ENCODE measurements at regions not wholly inside any gene's neighbourhood (a gene's known extent, or its start where the extent isn't known, plus 50 kb on each side); places are given as distances from the start of the nearest gene placed in this dataset.

- DNase-seq (ENCODE audit: low spot score): no peak
- Histone ChIP-seq H3K4me3 (no peak overlapping the region), H3K9me2 (replicated peaks; ENCODE audit: insufficient read depth) (no peaks in the 10 kb centered on the region), H2AFZ (no peak overlapping the region), H3K27ac (no peak overlapping the region), H3K9me3 (ENCODE audit: low read depth) (no peaks in the 10 kb centered on the region), H3K36me3 (replicated peaks; ENCODE audit: insufficient read depth, low read depth) (no peaks in the 10 kb centered on the region), H3K4me1 (ENCODE audit: insufficient read depth) (no peaks in the 10 kb centered on the region), H3K79me2 (no peaks in the 10 kb centered on the region), H4K20me1 (ENCODE audit: insufficient read depth, poor library complexity, severe bottlenecking) (no peaks in the 10 kb centered on the region), H3K27me3 (no peaks in the 10 kb centered on the region), H3K4me2 (no peak overlapping the region)
- TF ChIP-seq EZH2 (IDR thresholded peaks at IDR 0.05; ENCODE audit: borderline replicate concordance): no peak
- TF ChIP-seq CTCF (IDR thresholded peaks at IDR 0.05; ENCODE audit: poor library complexity): no peak
- TF ChIP-seq EZH2phosphoT487 (IDR thresholded peaks at IDR 0.05; ENCODE audit: low read depth, severe bottlenecking, unreplicated experiment): no peak
- 96% methylated on average over 3 of the region's 3 CpGs for WGBS (ENCODE audit: low lambda C conversion rate, missing lambda C conversion rate)
These were observed 76.2 kb downstream of the NABP1 start for GRCh38 chr2:191754103-191754502.

- Histone ChIP-seq H3K9me3 (ENCODE audit: low read depth) (no peaks in the 10 kb centered on the region), H3K9me2 (replicated peaks; ENCODE audit: insufficient read depth) (no peaks in the 10 kb centered on the region), H3K4me3 (no peak overlapping the region), H4K20me1 (ENCODE audit: insufficient read depth, poor library complexity, severe bottlenecking) (no peaks in the 10 kb centered on the region), H3K27ac (no peak overlapping the region), H3K36me3 (replicated peaks; ENCODE audit: insufficient read depth, low read depth) (no peaks in the 10 kb centered on the region), H3K4me2 (no peak overlapping the region), H3K4me1 (ENCODE audit: insufficient read depth) (no peaks in the 10 kb centered on the region), H3K79me2 (no peaks in the 10 kb centered on the region), H3K27me3 (no peaks in the 10 kb centered on the region), H2AFZ (no peak overlapping the region)
- TF ChIP-seq CTCF (IDR thresholded peaks at IDR 0.05; ENCODE audit: poor library complexity) (no peak), EZH2phosphoT487 (IDR thresholded peaks at IDR 0.05; ENCODE audit: low read depth, severe bottlenecking, unreplicated experiment) (no peak), EZH2 (IDR thresholded peaks at IDR 0.05; ENCODE audit: borderline replicate concordance) (no peak)
- 99% methylated on average over 4 of the region's 4 CpGs for WGBS (ENCODE audit: low lambda C conversion rate, missing lambda C conversion rate)
- DNase-seq (ENCODE audit: low spot score): no peak
These were observed 78.8 kb downstream of the NABP1 start for GRCh38 chr2:191756761-191757160.

- H3K36me3 ChIP-seq (replicated peaks; ENCODE audit: insufficient read depth, low read depth): no peaks in the 10 kb centered on the region
- no peaks in the 10 kb centered on the region for H3K27me3 ChIP-seq
- no peaks in the 10 kb centered on the region for H4K20me1 ChIP-seq (ENCODE audit: insufficient read depth, poor library complexity, severe bottlenecking)
- no peak overlapping the region for H3K4me2 ChIP-seq
- H3K27ac ChIP-seq: no peak overlapping the region
- TF ChIP-seq EZH2phosphoT487 (IDR thresholded peaks at IDR 0.05; ENCODE audit: low read depth, severe bottlenecking, unreplicated experiment): no peak
- WGBS (ENCODE audit: low lambda C conversion rate, missing lambda C conversion rate): 74% methylated on average over 1 of the region's 1 CpG
- H3K9me3 ChIP-seq (ENCODE audit: low read depth): no peaks in the 10 kb centered on the region
- no peaks in the 10 kb centered on the region for H3K4me1 ChIP-seq (ENCODE audit: insufficient read depth)
- H3K4me3 ChIP-seq: no peak overlapping the region
- no peaks in the 10 kb centered on the region for H3K9me2 ChIP-seq (replicated peaks; ENCODE audit: insufficient read depth)
- H2AFZ ChIP-seq: no peak overlapping the region
- H3K79me2 ChIP-seq: no peaks in the 10 kb centered on the region
- no peak for DNase-seq (ENCODE audit: low spot score)
These were observed 79.3 kb downstream of the NABP1 start for GRCh38 chr2:191757208-191757607.

- WGBS (ENCODE audit: low lambda C conversion rate, missing lambda C conversion rate): 62% methylated on average over 13 of the region's 13 CpGs
- Histone ChIP-seq H3K4me1 (ENCODE audit: insufficient read depth) (no peaks in the 10 kb centered on the region), H3K9me2 (replicated peaks; ENCODE audit: insufficient read depth) (no peaks in the 10 kb centered on the region), H3K4me2 (no peak overlapping the region), H3K27ac (no peak overlapping the region), H3K79me2 (no peaks in the 10 kb centered on the region), H3K4me3 (no peak overlapping the region), H4K20me1 (ENCODE audit: insufficient read depth, poor library complexity, severe bottlenecking) (no peaks in the 10 kb centered on the region), H3K27me3 (no peaks in the 10 kb centered on the region), H3K36me3 (replicated peaks; ENCODE audit: insufficient read depth, low read depth) (no peaks in the 10 kb centered on the region), H2AFZ (no peak overlapping the region), H3K9me3 (ENCODE audit: low read depth) (no peaks in the 10 kb centered on the region)
- no peak for TF ChIP-seq EZH2 (IDR thresholded peaks at IDR 0.05; ENCODE audit: borderline replicate concordance)
- no peak for TF ChIP-seq EZH2phosphoT487 (IDR thresholded peaks at IDR 0.05; ENCODE audit: low read depth, severe bottlenecking, unreplicated experiment)
- peak; percentile 48 for TF ChIP-seq CTCF (IDR thresholded peaks at IDR 0.05; ENCODE audit: poor library complexity)
- DNase-seq (ENCODE audit: low spot score): peak; percentile 70
These were observed 80.9 kb downstream of the NABP1 start for GRCh38 chr2:191758518-191759507.
